Lower leg skin (tissue), 3 donors: ENCODE measurements at regions not wholly inside any gene's neighbourhood (a gene's known extent, or its start where the extent isn't known, plus 50 kb on each side); places are given as distances from the start of the nearest gene placed in this dataset.

Source experiments
- POLR2A ChIP-seq, 2 donors: fragments of 450-650 bp; IDR thresholded peaks; one replicate each; pipeline ENCODE4 v1.6.1; 2016 to 2017; ENCODE audit warnings: antibody characterized with exemption in 2 of 2, mild to moderate bottlenecking in 1 of 2, moderate library complexity in 1 of 2
- TF ChIP-seq, protein P1 (sequence below), 3 donors: fragments of 450-650 bp; IDR thresholded peaks; one replicate each; pipeline ENCODE4 v1.5.1; 2016; ENCODE audit warnings: antibody characterized with exemption in 3 of 3, mild to moderate bottlenecking in 3 of 3, moderate library complexity in 2 of 3

DNA sequence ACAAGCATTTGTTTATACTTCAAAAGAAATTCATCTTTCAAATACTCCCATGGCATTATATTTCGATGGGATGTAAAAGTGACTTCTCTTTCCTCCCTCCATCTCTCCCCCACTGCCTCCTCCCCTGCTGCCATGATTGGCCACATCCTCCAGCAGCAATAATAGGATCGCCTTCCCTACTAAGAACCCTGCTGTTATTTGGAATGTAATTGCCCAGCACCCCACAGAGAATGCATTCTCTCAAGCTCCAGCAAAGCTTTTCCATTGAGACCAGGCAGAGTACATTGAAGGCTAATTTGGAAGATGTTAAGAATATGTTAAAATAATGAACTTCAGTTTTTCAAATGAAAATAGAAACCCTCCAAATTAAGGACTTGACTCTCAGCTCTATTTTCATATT is 375.4 kb upstream of the ACVR2A start:
- TF ChIP-seq, protein P1, sequence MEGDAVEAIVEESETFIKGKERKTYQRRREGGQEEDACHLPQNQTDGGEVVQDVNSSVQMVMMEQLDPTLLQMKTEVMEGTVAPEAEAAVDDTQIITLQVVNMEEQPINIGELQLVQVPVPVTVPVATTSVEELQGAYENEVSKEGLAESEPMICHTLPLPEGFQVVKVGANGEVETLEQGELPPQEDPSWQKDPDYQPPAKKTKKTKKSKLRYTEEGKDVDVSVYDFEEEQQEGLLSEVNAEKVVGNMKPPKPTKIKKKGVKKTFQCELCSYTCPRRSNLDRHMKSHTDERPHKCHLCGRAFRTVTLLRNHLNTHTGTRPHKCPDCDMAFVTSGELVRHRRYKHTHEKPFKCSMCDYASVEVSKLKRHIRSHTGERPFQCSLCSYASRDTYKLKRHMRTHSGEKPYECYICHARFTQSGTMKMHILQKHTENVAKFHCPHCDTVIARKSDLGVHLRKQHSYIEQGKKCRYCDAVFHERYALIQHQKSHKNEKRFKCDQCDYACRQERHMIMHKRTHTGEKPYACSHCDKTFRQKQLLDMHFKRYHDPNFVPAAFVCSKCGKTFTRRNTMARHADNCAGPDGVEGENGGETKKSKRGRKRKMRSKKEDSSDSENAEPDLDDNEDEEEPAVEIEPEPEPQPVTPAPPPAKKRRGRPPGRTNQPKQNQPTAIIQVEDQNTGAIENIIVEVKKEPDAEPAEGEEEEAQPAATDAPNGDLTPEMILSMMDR (IDR thresholded peaks at IDR 0.05), result no peak
- no peak for TF ChIP-seq POLR2A (IDR thresholded peaks at IDR 0.05)
